ENCODE measurements at regions not wholly inside any gene's neighbourhood (a gene's known extent, or its start where the extent isn't known, plus 50 kb on each side); places are given as distances from the start of the nearest gene placed in this dataset.

- TF ChIP-seq EZH2 (optimal IDR thresholded peaks at IDR 0.05; ENCODE audit: low read depth, low read length) (no peak), CTCF (IDR thresholded peaks at IDR 0.05; ENCODE audit: low read length) (no peak)
Measured at GRCh38 chr1:72412286-72412685, 129.9 kb upstream of the NEGR1 start.
